Stimulated activated naive B cell treated with anti-CD40 and anti-IgM and Interleukin-4, amounts not matched to agents 10 μg/mL and 1 μg/mL and 100 μg/mL, for 72 hours (primary cell): ENCODE measurements at regions not wholly inside any gene's neighbourhood (a gene's known extent, or its start where the extent isn't known, plus 50 kb on each side); places are given as distances from the start of the nearest gene placed in this dataset.

Source experiments
- ATAC-seq, 2 donors: fragments of 150-1000 bp; cut with Tn5 transposase; replicated peaks; 2 replicates each; pipeline ENCODE4 v1.10.0; 2021; ENCODE audit warnings: moderate library complexity in 1 of 2
- DNase-seq: peaks from one replicate; pipeline ENCODE4 v3.0.0; 2021
- H3K27ac Mint-ChIP-seq: one replicate; pipeline ENCODE4 v1.8.0; 2022; ENCODE audit warnings: mild to moderate bottlenecking, mixed read lengths
- H3K27me3 Mint-ChIP-seq, 2 donors: one replicate each; pipeline ENCODE4 v1.8.0; 2022; ENCODE audit warnings: mixed read lengths in 2 of 2
- H3K36me3 Mint-ChIP-seq, 2 donors: one replicate each; pipeline ENCODE4 v1.8.0; 2022; ENCODE audit warnings: mixed read lengths in 2 of 2, mild to moderate bottlenecking in 1 of 2
- H3K4me1 Mint-ChIP-seq, 2 donors: one replicate each; pipeline ENCODE4 v1.8.0; 2022; ENCODE audit warnings: mixed read lengths in 2 of 2, mild to moderate bottlenecking in 1 of 2
- H3K4me3 Mint-ChIP-seq, 2 donors: one replicate each; pipeline ENCODE4 v1.8.0; 2022; ENCODE audit warnings: mild to moderate bottlenecking in 2 of 2, mixed read lengths in 2 of 2, moderate library complexity in 1 of 2
- H3K9me3 Mint-ChIP-seq, 2 donors: one replicate each; pipeline ENCODE4 v1.8.0; 2022; ENCODE audit warnings: mixed read lengths in 2 of 2, mild to moderate bottlenecking in 1 of 2

- H3K9me3 Mint-ChIP-seq, result no peaks in the 10 kb centered on the region
- no peaks in the 10 kb centered on the region for H3K4me1 Mint-ChIP-seq
- no peak overlapping the region for H3K27ac Mint-ChIP-seq
- H3K4me3 Mint-ChIP-seq, result no peak overlapping the region
- H3K27me3 Mint-ChIP-seq, result peaks cover 0 to 10% of the 10 kb centered on the region in 2 donors
- DNase-seq, result no peak
- no peak for ATAC-seq
- no peaks in the 10 kb centered on the region for H3K36me3 Mint-ChIP-seq
Observed at GRCh38 chrX:96405842-96406241, 278.8 kb upstream of the DIAPH2 start.

DNA sequence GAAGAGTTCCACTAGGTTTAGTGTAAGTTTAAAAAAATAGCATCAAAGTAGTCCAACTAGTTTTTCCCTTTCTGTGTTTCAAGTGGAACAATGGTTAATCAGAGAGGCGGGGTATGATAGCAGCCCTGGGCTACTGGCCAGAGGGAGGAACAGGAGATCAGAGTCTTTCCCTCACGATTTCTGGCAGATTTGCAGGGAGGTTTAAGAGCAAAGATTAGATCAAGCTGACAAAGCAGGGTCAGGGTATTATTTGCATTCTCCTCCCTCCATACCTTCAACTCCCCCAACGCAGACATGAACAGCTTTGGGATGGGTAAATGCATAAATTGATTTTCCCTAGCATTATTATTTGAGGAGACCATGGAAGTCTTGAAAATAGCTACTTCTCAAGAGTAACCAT, 277.6 kb upstream of the DIAPH2 start:
- no peak overlapping the region for H3K27ac Mint-ChIP-seq
- no peaks in the 10 kb centered on the region for H3K9me3 Mint-ChIP-seq
- no peaks in the 10 kb centered on the region for H3K4me1 Mint-ChIP-seq
- no peak for ATAC-seq
- peaks cover 0 to 10% of the 10 kb centered on the region in 2 donors for H3K27me3 Mint-ChIP-seq
- H3K36me3 Mint-ChIP-seq, result no peaks in the 10 kb centered on the region
- no peak for DNase-seq
- H3K4me3 Mint-ChIP-seq, result no peak overlapping the region

GRCh38 chrX:96407501-96407900, 277.1 kb upstream of the DIAPH2 start:
- ATAC-seq (no peak), DNase-seq (no peak)
- Mint-ChIP-seq H3K9me3 (no peaks in the 10 kb centered on the region), H3K36me3 (no peaks in the 10 kb centered on the region), H3K27ac (no peak overlapping the region), H3K27me3 (peaks cover 0 to 10% of the 10 kb centered on the region in 2 donors), H3K4me1 (no peaks in the 10 kb centered on the region), H3K4me3 (no peak overlapping the region)

DNA sequence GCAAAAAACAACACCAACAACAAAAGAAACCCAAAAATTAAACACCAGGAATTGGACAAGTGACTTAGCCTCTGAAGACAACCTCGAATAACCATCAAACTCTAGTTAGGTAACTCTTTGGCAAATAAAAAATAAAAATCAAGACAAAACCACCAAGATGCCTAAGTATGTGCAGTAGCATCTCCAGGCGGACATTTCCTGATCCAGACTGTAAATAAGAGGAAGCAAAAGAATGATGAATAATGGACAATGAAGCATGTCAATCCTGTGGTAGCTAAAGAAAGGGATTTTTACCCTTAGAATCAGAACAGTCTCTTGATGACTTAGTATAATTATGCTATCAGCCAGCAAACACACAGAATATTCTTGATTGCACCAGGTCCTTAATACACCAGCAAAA, 276.7 kb upstream of the DIAPH2 start:
- H3K4me3 Mint-ChIP-seq, result no peak overlapping the region
- no peak for ATAC-seq

DNA sequence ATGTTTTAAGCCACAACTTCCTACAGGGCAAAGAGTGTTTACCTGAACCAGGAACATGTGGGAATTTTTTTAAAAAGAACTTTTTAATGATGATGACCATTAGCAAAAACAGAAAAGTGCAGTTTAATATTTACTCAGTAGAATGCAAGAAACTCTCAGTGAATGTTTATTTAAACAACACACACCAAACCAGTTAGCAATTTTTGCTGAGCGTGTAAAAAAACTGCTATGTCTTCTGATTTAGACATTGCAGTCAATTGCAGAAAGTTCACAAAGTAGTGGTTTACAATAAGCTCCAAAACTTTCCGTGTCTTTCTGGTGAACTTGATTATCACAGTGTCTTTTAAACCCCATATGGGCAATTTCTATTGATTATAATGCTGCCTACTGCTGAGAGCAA, 273.7 kb upstream of the DIAPH2 start:
- Mint-ChIP-seq H3K4me3 (no peak overlapping the region), H3K27ac (no peak overlapping the region), H3K4me1 (no peaks in the 10 kb centered on the region), H3K9me3 (no peaks in the 10 kb centered on the region), H3K27me3 (no peaks in the 10 kb centered on the region), H3K36me3 (no peaks in the 10 kb centered on the region)
- DNase-seq (no peak), ATAC-seq (no peak)

More for the DNA sequence above, 276.7 kb upstream of the DIAPH2 start:
- Mint-ChIP-seq H3K9me3 (no peaks in the 10 kb centered on the region), H3K27ac (no peak overlapping the region), H3K4me1 (no peaks in the 10 kb centered on the region), H3K27me3 (peaks cover 0 to 10% of the 10 kb centered on the region in 2 donors), H3K36me3 (no peaks in the 10 kb centered on the region)
- DNase-seq, result no peak

- no peak overlapping the region for H3K4me3 Mint-ChIP-seq
- DNase-seq (no peak), ATAC-seq (no peak)
- H3K27me3 Mint-ChIP-seq, result no peaks in the 10 kb centered on the region
- H3K36me3 Mint-ChIP-seq, result no peaks in the 10 kb centered on the region
- H3K9me3 Mint-ChIP-seq, result no peaks in the 10 kb centered on the region
- no peak overlapping the region for H3K27ac Mint-ChIP-seq
- no peaks in the 10 kb centered on the region for H3K4me1 Mint-ChIP-seq
Observed at GRCh38 chrX:96417695-96418094, 266.9 kb upstream of the DIAPH2 start.

- Mint-ChIP-seq H3K27ac (no peak overlapping the region), H3K36me3 (no peaks in the 10 kb centered on the region), H3K4me3 (no peak overlapping the region), H3K27me3 (no peaks in the 10 kb centered on the region), H3K9me3 (peaks cover 4% of the 10 kb centered on the region in 2 donors), H3K4me1 (no peaks in the 10 kb centered on the region)
- DNase-seq, result no peak
- ATAC-seq, result no peak
Observed at GRCh38 chrX:96424007-96424406, 260.6 kb upstream of the DIAPH2 start.

- H3K36me3 Mint-ChIP-seq, result no peaks in the 10 kb centered on the region
- DNase-seq, result no peak
- H3K9me3 Mint-ChIP-seq, result peaks cover 4% of the 10 kb centered on the region in 2 donors
- no peak for ATAC-seq
- no peak overlapping the region for H3K4me3 Mint-ChIP-seq
- no peaks in the 10 kb centered on the region for H3K27me3 Mint-ChIP-seq
- H3K27ac Mint-ChIP-seq, result no peak overlapping the region
- H3K4me1 Mint-ChIP-seq, result no peaks in the 10 kb centered on the region
Observed at GRCh38 chrX:96425200-96425599, 259.4 kb upstream of the DIAPH2 start.

DNA sequence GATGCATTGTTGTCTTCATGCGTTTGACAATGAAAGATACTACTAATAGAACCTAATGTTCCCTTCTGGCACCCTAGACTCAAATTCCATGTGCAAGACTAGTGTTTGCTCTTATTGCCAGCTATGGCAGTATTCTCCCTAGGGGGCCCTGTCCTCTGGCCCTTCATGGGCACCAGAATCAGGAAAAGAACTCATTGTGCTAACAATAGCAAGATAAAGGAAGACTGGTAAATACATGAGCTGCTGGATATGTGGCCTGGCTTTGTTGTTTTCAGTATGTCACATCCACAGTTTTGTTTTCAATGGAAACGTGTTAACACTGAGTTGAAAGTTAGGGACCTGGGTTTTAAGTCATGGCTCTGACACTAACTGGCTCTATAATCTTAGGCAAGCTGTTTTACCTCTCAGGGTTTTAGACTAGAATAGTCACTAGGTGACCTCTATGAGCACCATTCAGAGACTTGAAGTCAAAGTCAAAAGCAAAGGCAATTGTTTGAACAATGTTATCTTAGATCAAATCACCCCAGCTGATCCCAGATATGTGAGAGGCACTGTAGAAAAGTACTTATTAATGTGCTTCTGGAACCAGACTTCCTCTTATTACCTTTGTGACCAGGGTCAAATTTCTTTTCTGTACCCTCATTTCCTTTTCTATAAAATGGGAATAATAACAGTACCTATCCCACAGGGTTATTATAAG, 253.7 kb upstream of the DIAPH2 start:
- Mint-ChIP-seq H3K4me1 (no peaks in the 10 kb centered on the region), H3K27ac (no peak overlapping the region), H3K9me3 (peaks cover 4% of the 10 kb centered on the region in 2 donors), H3K36me3 (no peaks in the 10 kb centered on the region), H3K27me3 (no peaks in the 10 kb centered on the region), H3K4me3 (no peak overlapping the region)
- DNase-seq (no peak), ATAC-seq (no peak)

- no peak overlapping the region for H3K4me3 Mint-ChIP-seq
- DNase-seq (no peak), ATAC-seq (no peak)
- H3K36me3 Mint-ChIP-seq, result no peaks in the 10 kb centered on the region
- no peaks in the 10 kb centered on the region for H3K27me3 Mint-ChIP-seq
- H3K4me1 Mint-ChIP-seq, result no peaks in the 10 kb centered on the region
- H3K27ac Mint-ChIP-seq, result no peak overlapping the region
- peaks cover 0 to 2% of the 10 kb centered on the region in 2 donors for H3K9me3 Mint-ChIP-seq
Observed at GRCh38 chrX:96432647-96433046, 252.0 kb upstream of the DIAPH2 start.

- DNase-seq (no peak), ATAC-seq (no peak)
- Mint-ChIP-seq H3K27ac (no peak overlapping the region), H3K4me1 (no peaks in the 10 kb centered on the region), H3K36me3 (no peaks in the 10 kb centered on the region), H3K4me3 (no peak overlapping the region), H3K9me3 (no peaks in the 10 kb centered on the region), H3K27me3 (no peaks in the 10 kb centered on the region)
Observed at GRCh38 chrX:96433409-96434077, 251.1 kb upstream of the DIAPH2 start.

GRCh38 chrX:96435378-96436035, 249.1 kb upstream of the DIAPH2 start:
- DNase-seq, result no peak

GRCh38 chrX:96436105-96436504, 248.5 kb upstream of the DIAPH2 start:
- H3K27me3 Mint-ChIP-seq, result no peaks in the 10 kb centered on the region
- H3K4me1 Mint-ChIP-seq, result no peaks in the 10 kb centered on the region
- ATAC-seq (no peak), DNase-seq (no peak)
- H3K4me3 Mint-ChIP-seq, result no peak overlapping the region
- no peaks in the 10 kb centered on the region for H3K9me3 Mint-ChIP-seq
- no peaks in the 10 kb centered on the region for H3K36me3 Mint-ChIP-seq
- no peak overlapping the region for H3K27ac Mint-ChIP-seq

More at GRCh38 chrX:96435378-96436035, 249.1 kb upstream of the DIAPH2 start:
- Mint-ChIP-seq H3K4me1 (no peaks in the 10 kb centered on the region), H3K27me3 (no peaks in the 10 kb centered on the region), H3K4me3 (no peak overlapping the region), H3K36me3 (no peaks in the 10 kb centered on the region), H3K9me3 (no peaks in the 10 kb centered on the region), H3K27ac (no peak overlapping the region)
- ATAC-seq, result no peak

- H3K27ac Mint-ChIP-seq, result no peak overlapping the region
- H3K9me3 Mint-ChIP-seq, result no peaks in the 10 kb centered on the region
- H3K4me3 Mint-ChIP-seq, result no peak overlapping the region
- no peaks in the 10 kb centered on the region for H3K27me3 Mint-ChIP-seq
- ATAC-seq (no peak), DNase-seq (no peak)
- H3K4me1 Mint-ChIP-seq, result no peaks in the 10 kb centered on the region
- no peaks in the 10 kb centered on the region for H3K36me3 Mint-ChIP-seq
Observed at GRCh38 chrX:96438803-96439202, 245.8 kb upstream of the DIAPH2 start.

DNA sequence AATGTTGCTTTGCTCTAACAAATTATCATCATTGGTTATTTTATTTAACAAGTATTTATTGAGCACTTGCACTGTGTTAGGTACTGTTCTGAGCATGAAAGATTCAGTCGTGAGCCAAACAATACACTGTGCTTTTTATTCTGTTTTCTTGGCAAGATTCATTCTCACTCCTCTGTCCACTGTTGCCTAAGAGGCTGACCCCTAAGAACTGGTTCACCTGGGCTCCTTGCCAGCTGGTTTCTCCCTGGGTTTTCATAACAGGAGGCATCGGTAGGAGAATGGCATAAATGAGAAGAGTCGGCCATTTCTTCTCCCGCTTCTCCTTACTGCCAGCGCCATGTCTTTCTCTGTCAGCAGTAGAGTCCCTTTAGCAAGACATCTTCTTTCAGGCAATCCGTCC, 243.7 kb upstream of the DIAPH2 start:
- H3K27me3 Mint-ChIP-seq, result peaks cover 0 to 5% of the 10 kb centered on the region in 2 donors

More for the DNA sequence above, 243.7 kb upstream of the DIAPH2 start:
- H3K4me3 Mint-ChIP-seq, result no peak overlapping the region
- no peaks in the 10 kb centered on the region for H3K9me3 Mint-ChIP-seq
- DNase-seq (no peak), ATAC-seq (no peak)
- no peaks in the 10 kb centered on the region for H3K4me1 Mint-ChIP-seq
- no peaks in the 10 kb centered on the region for H3K36me3 Mint-ChIP-seq
- no peak overlapping the region for H3K27ac Mint-ChIP-seq
